ENCODE measurements at regions not wholly inside any gene's neighbourhood (a gene's known extent, or its start where the extent isn't known, plus 50 kb on each side); places are given as distances from the start of the nearest gene placed in this dataset.
"Not testable (repeated sequence)": the region's sequence is repeated elsewhere in the genome, so short reads cannot be mapped to it uniquely, and the experiment has no call there.

- H4K91ac ChIP-seq (ENCODE audit: low read depth, low read length) = no peak overlapping the region
- no peak overlapping the region for H3K14ac ChIP-seq (ENCODE audit: low read length)
- H4K8ac ChIP-seq (ENCODE audit: low read depth, low read length) = no peak overlapping the region
- no peaks in the 10 kb centered on the region for H3K9me3 ChIP-seq (ENCODE audit: insufficient read depth, low read depth, low read length)
- H3K4ac ChIP-seq (ENCODE audit: low read depth, low read length) = no peak overlapping the region
- H2AK5ac ChIP-seq (ENCODE audit: low read length) = no peak overlapping the region
- no CpG with 5 or more reads among the region's 3 CpGs for WGBS (ENCODE audit: extremely low coverage, insufficient coverage, insufficient read length)
- no peaks in the 10 kb centered on the region for H3K27me3 ChIP-seq (ENCODE audit: insufficient read depth, low read length)
- H2BK5ac ChIP-seq (ENCODE audit: low read depth, low read length, poor library complexity) = no peak overlapping the region
- no peak overlapping the region for H2BK12ac ChIP-seq (ENCODE audit: low read length)
- H3K9ac ChIP-seq (ENCODE audit: low read length) = no peak overlapping the region
- H3K4me1 ChIP-seq (ENCODE audit: control insufficient read depth in 1 of 2, insufficient read depth in 2 of 2, low read length in 2 of 2) = no peaks in the 10 kb centered on the region
- no peak overlapping the region for H3K27ac ChIP-seq (ENCODE audit: low read depth, low read length)
- no peaks in the 10 kb centered on the region for H3K79me1 ChIP-seq (ENCODE audit: low read length)
- no peak overlapping the region for H3K4me3 ChIP-seq (ENCODE audit: low read depth, low read length)
- H3K23ac ChIP-seq (ENCODE audit: low read length) = no peak overlapping the region
- H2BK120ac ChIP-seq (ENCODE audit: insufficient read depth, low read length, poor library complexity) = no peak overlapping the region
- H4K12ac ChIP-seq (ENCODE audit: low read depth, low read length) = no peak overlapping the region
- no peak overlapping the region for H2AFZ ChIP-seq (ENCODE audit: insufficient read depth, low read length, poor library complexity)
- no peaks in the 10 kb centered on the region for H3K36me3 ChIP-seq (ENCODE audit: control insufficient read depth in 1 of 2, insufficient read depth in 2 of 2, low read length in 2 of 2)
- DNase-seq = no peak
- H3K4me2 ChIP-seq (ENCODE audit: low read length) = no peak overlapping the region
- H3K18ac ChIP-seq (ENCODE audit: low read length) = no peak overlapping the region
- H3K79me2 ChIP-seq (ENCODE audit: control insufficient read depth, insufficient read depth, low read length, poor library complexity) = no peaks in the 10 kb centered on the region
These were observed 135.5 kb upstream of the CACNA2D1 start for GRCh38 chr7:82579047-82579446.

- Histone ChIP-seq H4K91ac (ENCODE audit: low read depth, low read length) (no peak overlapping the region), H3K79me2 (ENCODE audit: control insufficient read depth, insufficient read depth, low read length, poor library complexity) (no peaks in the 10 kb centered on the region), H3K4me2 (ENCODE audit: low read length) (no peak overlapping the region), H3K27ac (ENCODE audit: low read depth, low read length) (no peak overlapping the region), H2BK5ac (ENCODE audit: low read depth, low read length, poor library complexity) (no peak overlapping the region), H3K9me3 (ENCODE audit: insufficient read depth, low read depth, low read length) (no peaks in the 10 kb centered on the region), H3K4ac (ENCODE audit: low read depth, low read length) (no peak overlapping the region), H4K8ac (ENCODE audit: low read depth, low read length) (no peak overlapping the region), H3K14ac (ENCODE audit: low read length) (no peak overlapping the region), H2AK5ac (ENCODE audit: low read length) (no peak overlapping the region), H3K79me1 (ENCODE audit: low read length) (no peaks in the 10 kb centered on the region), H3K4me1 (ENCODE audit: control insufficient read depth in 1 of 2, insufficient read depth in 2 of 2, low read length in 2 of 2) (no peaks in the 10 kb centered on the region), H3K4me3 (ENCODE audit: low read depth, low read length) (no peak overlapping the region), H2AFZ (ENCODE audit: insufficient read depth, low read length, poor library complexity) (no peak overlapping the region), H3K27me3 (ENCODE audit: insufficient read depth, low read length) (no peaks in the 10 kb centered on the region), H2BK120ac (ENCODE audit: insufficient read depth, low read length, poor library complexity) (no peak overlapping the region), H2BK12ac (ENCODE audit: low read length) (no peak overlapping the region), H3K23ac (ENCODE audit: low read length) (no peak overlapping the region), H3K36me3 (ENCODE audit: control insufficient read depth in 1 of 2, insufficient read depth in 2 of 2, low read length in 2 of 2) (no peaks in the 10 kb centered on the region), H3K9ac (ENCODE audit: low read length) (no peak overlapping the region), H4K12ac (ENCODE audit: low read depth, low read length) (no peak overlapping the region), H3K18ac (ENCODE audit: low read length) (no peak overlapping the region)
- no CpG with 5 or more reads among the region's 1 CpG for WGBS (ENCODE audit: extremely low coverage, insufficient coverage, insufficient read length)
- DNase-seq = no peak
These were observed 134.9 kb upstream of the CACNA2D1 start for GRCh38 chr7:82578430-82578829.

GRCh38 chr7:82572195-82572880 is 128.8 kb upstream of the CACNA2D1 start:
- no peak overlapping the region for H3K4me3 ChIP-seq (ENCODE audit: low read depth, low read length)
- H3K18ac ChIP-seq (ENCODE audit: low read length) = no peak overlapping the region
- H2AFZ ChIP-seq (ENCODE audit: insufficient read depth, low read length, poor library complexity) = peak overlapping the region; percentile 52
- H3K79me2 ChIP-seq (ENCODE audit: control insufficient read depth, insufficient read depth, low read length, poor library complexity) = no peaks in the 10 kb centered on the region
- H3K4ac ChIP-seq (ENCODE audit: low read depth, low read length) = no peak overlapping the region
- no peaks in the 10 kb centered on the region for H3K27me3 ChIP-seq (ENCODE audit: insufficient read depth, low read length)
- H3K9ac ChIP-seq (ENCODE audit: low read length) = no peak overlapping the region
- no peak overlapping the region for H3K14ac ChIP-seq (ENCODE audit: low read length)
- H3K9me3 ChIP-seq (ENCODE audit: insufficient read depth, low read depth, low read length) = no peaks in the 10 kb centered on the region
- no peaks in the 10 kb centered on the region for H3K79me1 ChIP-seq (ENCODE audit: low read length)
- H3K27ac ChIP-seq (ENCODE audit: low read depth, low read length) = no peak overlapping the region
- no peak overlapping the region for H2BK12ac ChIP-seq (ENCODE audit: low read length)
- peaks cover 0 to 2% of the 10 kb centered on the region in 2 experiments for H3K4me1 ChIP-seq (ENCODE audit: control insufficient read depth in 1 of 2, insufficient read depth in 2 of 2, low read length in 2 of 2)
- no peak overlapping the region for H4K8ac ChIP-seq (ENCODE audit: low read depth, low read length)
- no peak overlapping the region for H2BK120ac ChIP-seq (ENCODE audit: insufficient read depth, low read length, poor library complexity)
- no peaks in the 10 kb centered on the region for H3K36me3 ChIP-seq (ENCODE audit: control insufficient read depth in 1 of 2, insufficient read depth in 2 of 2, low read length in 2 of 2)
- no peak overlapping the region for H4K12ac ChIP-seq (ENCODE audit: low read depth, low read length)
- no peak overlapping the region for H2BK5ac ChIP-seq (ENCODE audit: low read depth, low read length, poor library complexity)
- H2AK5ac ChIP-seq (ENCODE audit: low read length) = no peak overlapping the region
- no CpG with 5 or more reads among the region's 9 CpGs for WGBS (ENCODE audit: extremely low coverage, insufficient coverage, insufficient read length)
- peak overlapping the region; percentile 52 for H3K4me2 ChIP-seq (ENCODE audit: low read length)
- DNase-seq = peak; percentile 57 to 86
- no peak overlapping the region for H4K91ac ChIP-seq (ENCODE audit: low read depth, low read length)
- H3K23ac ChIP-seq (ENCODE audit: low read length) = no peak overlapping the region

GRCh38 chr7:82571047-82571446 is 127.5 kb upstream of the CACNA2D1 start:
- not testable (repeated sequence) for H4K12ac ChIP-seq (ENCODE audit: low read depth, low read length); H3K18ac ChIP-seq (ENCODE audit: low read length)

More at GRCh38 chr7:82571047-82571446, 127.5 kb upstream of the CACNA2D1 start:
- not testable (repeated sequence) for H3K36me3 ChIP-seq (ENCODE audit: control insufficient read depth in 1 of 2, insufficient read depth in 2 of 2, low read length in 2 of 2); H4K8ac ChIP-seq (ENCODE audit: low read depth, low read length); H3K14ac ChIP-seq (ENCODE audit: low read length); H3K27me3 ChIP-seq (ENCODE audit: insufficient read depth, low read length); H3K9me3 ChIP-seq (ENCODE audit: insufficient read depth, low read depth, low read length); H3K9ac ChIP-seq (ENCODE audit: low read length); H3K4me2 ChIP-seq (ENCODE audit: low read length); H2AK5ac ChIP-seq (ENCODE audit: low read length); H2AFZ ChIP-seq (ENCODE audit: insufficient read depth, low read length, poor library complexity); DNase-seq; H3K79me1 ChIP-seq (ENCODE audit: low read length); H4K91ac ChIP-seq (ENCODE audit: low read depth, low read length); H2BK120ac ChIP-seq (ENCODE audit: insufficient read depth, low read length, poor library complexity); H3K4me1 ChIP-seq (ENCODE audit: control insufficient read depth in 1 of 2, insufficient read depth in 2 of 2, low read length in 2 of 2); H3K4ac ChIP-seq (ENCODE audit: low read depth, low read length); H3K27ac ChIP-seq (ENCODE audit: low read depth, low read length); H3K4me3 ChIP-seq (ENCODE audit: low read depth, low read length); H3K23ac ChIP-seq (ENCODE audit: low read length); H2BK5ac ChIP-seq (ENCODE audit: low read depth, low read length, poor library complexity); H3K79me2 ChIP-seq (ENCODE audit: control insufficient read depth, insufficient read depth, low read length, poor library complexity); H2BK12ac ChIP-seq (ENCODE audit: low read length)
- no CpG with 5 or more reads among the region's 4 CpGs for WGBS (ENCODE audit: extremely low coverage, insufficient coverage, insufficient read length)
